ENCODE measurements at regions not wholly inside any gene's neighbourhood (a gene's known extent, or its start where the extent isn't known, plus 50 kb on each side); places are given as distances from the start of the nearest gene placed in this dataset.
"Not testable (repeated sequence)": the region's sequence is repeated elsewhere in the genome, so short reads cannot be mapped to it uniquely, and the experiment has no call there.

- DNase-seq = no peak
Measured at GRCh38 chrX:118220509-118220908, 103.9 kb upstream of the KLHL13 start.

GRCh38 chrX:118221270-118221669, 104.7 kb upstream of the KLHL13 start:
- no peak overlapping the region for H3K27ac Mint-ChIP-seq
- H3K9me3 Mint-ChIP-seq = no peaks in the 10 kb centered on the region
- no peaks in the 10 kb centered on the region for H3K4me1 Mint-ChIP-seq (ENCODE audit: low read depth in 2 of 2)
- H3K4me3 Mint-ChIP-seq = no peak overlapping the region
- ATAC-seq (replicated peaks) = no peak
- no peak for DNase-seq
- no peaks in the 10 kb centered on the region for H3K27me3 Mint-ChIP-seq
- no peaks in the 10 kb centered on the region for H3K36me3 Mint-ChIP-seq (ENCODE audit: insufficient read depth)

More at GRCh38 chrX:118220509-118220908, 103.9 kb upstream of the KLHL13 start:
- Mint-ChIP-seq H3K27ac (no peak overlapping the region), H3K4me1 (ENCODE audit: low read depth in 2 of 2) (no peaks in the 10 kb centered on the region), H3K9me3 (no peaks in the 10 kb centered on the region), H3K4me3 (no peak overlapping the region), H3K27me3 (no peaks in the 10 kb centered on the region), H3K36me3 (ENCODE audit: insufficient read depth) (no peaks in the 10 kb centered on the region)
- ATAC-seq (replicated peaks) = no peak

- Mint-ChIP-seq H3K4me3 (no peak overlapping the region), H3K4me1 (ENCODE audit: low read depth in 2 of 2) (no peaks in the 10 kb centered on the region), H3K27ac (no peak overlapping the region), H3K9me3 (no peaks in the 10 kb centered on the region), H3K27me3 (no peaks in the 10 kb centered on the region), H3K36me3 (ENCODE audit: insufficient read depth) (no peaks in the 10 kb centered on the region)
- DNase-seq (no peak), ATAC-seq (replicated peaks) (no peak)
Measured at GRCh38 chrX:118221733-118222132, 105.1 kb upstream of the KLHL13 start.

GRCh38 chrX:118222421-118222820, 105.8 kb upstream of the KLHL13 start:
- no peaks in the 10 kb centered on the region for H3K27me3 Mint-ChIP-seq
- no peak overlapping the region for H3K27ac Mint-ChIP-seq
- no peaks in the 10 kb centered on the region for H3K36me3 Mint-ChIP-seq (ENCODE audit: insufficient read depth)
- DNase-seq = no peak
- ATAC-seq (replicated peaks) = no peak
- H3K9me3 Mint-ChIP-seq = no peaks in the 10 kb centered on the region
- H3K4me1 Mint-ChIP-seq (ENCODE audit: low read depth in 2 of 2) = no peaks in the 10 kb centered on the region
- no peak overlapping the region for H3K4me3 Mint-ChIP-seq

GRCh38 chrX:118225711-118226428, 109.3 kb upstream of the KLHL13 start:
- no peaks in the 10 kb centered on the region for H3K4me1 Mint-ChIP-seq (ENCODE audit: low read depth in 2 of 2)
- no peak overlapping the region for H3K27ac Mint-ChIP-seq
- H3K36me3 Mint-ChIP-seq (ENCODE audit: insufficient read depth) = no peaks in the 10 kb centered on the region
- no peak overlapping the region for H3K4me3 Mint-ChIP-seq
- no peaks in the 10 kb centered on the region for H3K9me3 Mint-ChIP-seq
- no peak for DNase-seq
- no peaks in the 10 kb centered on the region for H3K27me3 Mint-ChIP-seq
- ATAC-seq (replicated peaks) = no peak

GRCh38 chrX:118228041-118228440, 111.4 kb upstream of the KLHL13 start:
- H3K36me3 Mint-ChIP-seq (ENCODE audit: insufficient read depth) = no peaks in the 10 kb centered on the region
- H3K4me1 Mint-ChIP-seq (ENCODE audit: low read depth in 2 of 2) = no peaks in the 10 kb centered on the region
- no peak overlapping the region for H3K4me3 Mint-ChIP-seq
- DNase-seq = no peak
- no peak for ATAC-seq (replicated peaks)
- H3K27ac Mint-ChIP-seq = no peak overlapping the region
- H3K27me3 Mint-ChIP-seq = no peaks in the 10 kb centered on the region
- no peaks in the 10 kb centered on the region for H3K9me3 Mint-ChIP-seq

- H3K4me3 Mint-ChIP-seq = no peak overlapping the region
- H3K9me3 Mint-ChIP-seq = no peaks in the 10 kb centered on the region
- H3K36me3 Mint-ChIP-seq (ENCODE audit: insufficient read depth) = no peaks in the 10 kb centered on the region
- H3K4me1 Mint-ChIP-seq (ENCODE audit: low read depth in 2 of 2) = no peaks in the 10 kb centered on the region
- no peak for DNase-seq
- H3K27ac Mint-ChIP-seq = no peak overlapping the region
- ATAC-seq (replicated peaks) = no peak
- H3K27me3 Mint-ChIP-seq = no peaks in the 10 kb centered on the region
Measured at GRCh38 chrX:118228456-118228855, 111.8 kb upstream of the KLHL13 start.

- Mint-ChIP-seq H3K27me3 (no peaks in the 10 kb centered on the region), H3K9me3 (no peaks in the 10 kb centered on the region)
Measured at GRCh38 chrX:118231464-118231863, 114.4 kb upstream of the WDR44 start.

GRCh38 chrX:118239178-118239870, 106.6 kb upstream of the WDR44 start:
- DNase-seq (no peak), ATAC-seq (replicated peaks) (no peak)
- Mint-ChIP-seq H3K27ac (no peak overlapping the region), H3K9me3 (no peaks in the 10 kb centered on the region), H3K4me3 (no peak overlapping the region), H3K4me1 (ENCODE audit: low read depth in 2 of 2) (no peaks in the 10 kb centered on the region), H3K27me3 (peaks cover 9 to 13% of the 10 kb centered on the region in 2 donors), H3K36me3 (ENCODE audit: insufficient read depth) (no peaks in the 10 kb centered on the region)

More at GRCh38 chrX:118231464-118231863, 114.4 kb upstream of the WDR44 start:
- Mint-ChIP-seq H3K4me1 (ENCODE audit: low read depth in 2 of 2) (no peaks in the 10 kb centered on the region), H3K27ac (peak overlapping the region in 1 of 2 donors; percentile 60), H3K36me3 (ENCODE audit: insufficient read depth) (no peaks in the 10 kb centered on the region), H3K4me3 (no peak overlapping the region)
- DNase-seq (no peak), ATAC-seq (replicated peaks) (no peak)

GRCh38 chrX:118239913-118240698, 105.8 kb upstream of the WDR44 start:
- DNase-seq (no peak), ATAC-seq (replicated peaks) (no peak)
- no peaks in the 10 kb centered on the region for H3K4me1 Mint-ChIP-seq (ENCODE audit: low read depth in 2 of 2)
- H3K4me3 Mint-ChIP-seq = no peak overlapping the region
- no peaks in the 10 kb centered on the region for H3K9me3 Mint-ChIP-seq
- H3K27me3 Mint-ChIP-seq = peaks cover 9 to 19% of the 10 kb centered on the region in 2 donors
- no peak overlapping the region for H3K27ac Mint-ChIP-seq
- no peaks in the 10 kb centered on the region for H3K36me3 Mint-ChIP-seq (ENCODE audit: insufficient read depth)

- H3K27ac Mint-ChIP-seq; H3K4me1 Mint-ChIP-seq (ENCODE audit: low read depth in 2 of 2); H3K4me3 Mint-ChIP-seq; ATAC-seq (replicated peaks); H3K9me3 Mint-ChIP-seq; DNase-seq; H3K36me3 Mint-ChIP-seq (ENCODE audit: insufficient read depth): not testable (repeated sequence)
- H3K27me3 Mint-ChIP-seq = peaks cover 9 to 14% of the 10 kb centered on the region in 2 donors
Measured at GRCh38 chrX:118246961-118247360, 98.9 kb upstream of the WDR44 start.

- Mint-ChIP-seq H3K27me3 (peaks cover 0 to 7% of the 10 kb centered on the region in 2 donors), H3K36me3 (ENCODE audit: insufficient read depth) (no peaks in the 10 kb centered on the region)
- no peak for ATAC-seq (replicated peaks)
Measured at GRCh38 chrX:118249146-118249545, 96.8 kb upstream of the WDR44 start.

GRCh38 chrX:118250445-118250844, 95.5 kb upstream of the WDR44 start:
- no peaks in the 10 kb centered on the region for H3K27me3 Mint-ChIP-seq
- H3K9me3 Mint-ChIP-seq = no peaks in the 10 kb centered on the region
- H3K36me3 Mint-ChIP-seq (ENCODE audit: insufficient read depth) = no peaks in the 10 kb centered on the region
- no peaks in the 10 kb centered on the region for H3K4me1 Mint-ChIP-seq (ENCODE audit: low read depth in 2 of 2)
- H3K27ac Mint-ChIP-seq = no peak overlapping the region
- no peak for ATAC-seq (replicated peaks)
- H3K4me3 Mint-ChIP-seq = no peak overlapping the region
- no peak for DNase-seq

More at GRCh38 chrX:118249146-118249545, 96.8 kb upstream of the WDR44 start:
- H3K4me3 Mint-ChIP-seq = no peak overlapping the region
- H3K4me1 Mint-ChIP-seq (ENCODE audit: low read depth in 2 of 2) = no peaks in the 10 kb centered on the region
- H3K9me3 Mint-ChIP-seq = no peaks in the 10 kb centered on the region
- DNase-seq = no peak
- H3K27ac Mint-ChIP-seq = no peak overlapping the region

All from effector memory CD8-positive, alpha-beta T cell (primary cell).